ENCODE measurements at regions not wholly inside any gene's neighbourhood (a gene's known extent, or its start where the extent isn't known, plus 50 kb on each side); places are given as distances from the start of the nearest gene placed in this dataset.
"Not testable (repeated sequence)": the region's sequence is repeated elsewhere in the genome, so short reads cannot be mapped to it uniquely, and the experiment has no call there.

DNA sequence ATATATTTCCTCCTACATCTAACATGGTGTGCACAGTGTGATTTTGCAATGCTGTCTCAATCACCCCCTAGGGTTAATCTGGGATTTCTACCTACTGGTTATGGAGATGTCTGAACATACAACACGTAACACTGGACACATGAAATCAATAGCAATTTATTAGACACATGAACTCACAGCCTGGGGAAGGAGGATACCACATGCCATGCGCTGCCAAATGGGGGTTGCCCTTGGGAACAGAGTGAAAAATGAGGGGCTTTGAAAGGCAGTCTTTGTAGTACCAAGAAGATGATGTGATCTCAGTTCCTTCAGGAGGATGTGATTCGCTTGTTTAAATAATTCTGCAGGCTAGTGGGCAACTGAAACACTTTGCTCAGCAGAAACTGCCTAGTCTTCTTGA is 253.6 kb upstream of the LRRC4C start:
- Histone ChIP-seq H3K36me3 (no peaks in the 10 kb centered on the region), H3K4me3 (no peak overlapping the region), H3K27ac (no peak overlapping the region), H3K9me3 (no peaks in the 10 kb centered on the region), H3K4me1 (ENCODE audit: control insufficient read depth in 1 of 2, low read depth in 2 of 2) (no peaks in the 10 kb centered on the region), H3K27me3 (replicated peaks; ENCODE audit: insufficient read depth) (no peaks in the 10 kb centered on the region)
- TF ChIP-seq CTCF (IDR thresholded peaks at IDR 0.05), result no peak
- ATAC-seq (ENCODE audit: insufficient number of reproducible peaks, low FRiP score, low read depth) (no peak), DNase-seq (ENCODE audit: low spot score) (no peak)

- Histone ChIP-seq H3K9me3 (no peaks in the 10 kb centered on the region), H3K4me3 (no peak overlapping the region), H3K36me3 (no peaks in the 10 kb centered on the region), H3K27me3 (replicated peaks; ENCODE audit: insufficient read depth) (no peaks in the 10 kb centered on the region), H3K4me1 (ENCODE audit: control insufficient read depth in 1 of 2, low read depth in 2 of 2) (no peaks in the 10 kb centered on the region), H3K27ac (no peak overlapping the region)
- ATAC-seq (ENCODE audit: insufficient number of reproducible peaks, low FRiP score, low read depth), result no peak
- TF ChIP-seq CTCF (IDR thresholded peaks at IDR 0.05), result no peak
- no peak for DNase-seq (ENCODE audit: low spot score)
These were observed 254.6 kb upstream of the LRRC4C start for GRCh38 chr11:41714101-41714500.

- Histone ChIP-seq H3K4me3 (no peak overlapping the region), H3K4me1 (ENCODE audit: control insufficient read depth in 1 of 2, low read depth in 2 of 2) (no peaks in the 10 kb centered on the region), H3K36me3 (no peaks in the 10 kb centered on the region), H3K27me3 (replicated peaks; ENCODE audit: insufficient read depth) (no peaks in the 10 kb centered on the region), H3K9me3 (no peaks in the 10 kb centered on the region), H3K27ac (no peak overlapping the region)
- ATAC-seq (ENCODE audit: insufficient number of reproducible peaks, low FRiP score, low read depth), result no peak
- DNase-seq (ENCODE audit: low spot score), result no peak
- TF ChIP-seq CTCF (IDR thresholded peaks at IDR 0.05), result no peak
These were observed 257.4 kb upstream of the LRRC4C start for GRCh38 chr11:41716862-41717261.

GRCh38 chr11:41720761-41721160 is 261.3 kb upstream of the LRRC4C start:
- Histone ChIP-seq H3K36me3 (no peaks in the 10 kb centered on the region), H3K4me3 (no peak overlapping the region), H3K9me3 (no peaks in the 10 kb centered on the region), H3K27me3 (replicated peaks; ENCODE audit: insufficient read depth) (no peaks in the 10 kb centered on the region), H3K4me1 (ENCODE audit: control insufficient read depth in 1 of 2, low read depth in 2 of 2) (no peaks in the 10 kb centered on the region), H3K27ac (no peak overlapping the region)
- ATAC-seq (ENCODE audit: insufficient number of reproducible peaks, low FRiP score, low read depth) (no peak), DNase-seq (ENCODE audit: low spot score) (no peak)
- no peak for TF ChIP-seq CTCF (IDR thresholded peaks at IDR 0.05)

DNA sequence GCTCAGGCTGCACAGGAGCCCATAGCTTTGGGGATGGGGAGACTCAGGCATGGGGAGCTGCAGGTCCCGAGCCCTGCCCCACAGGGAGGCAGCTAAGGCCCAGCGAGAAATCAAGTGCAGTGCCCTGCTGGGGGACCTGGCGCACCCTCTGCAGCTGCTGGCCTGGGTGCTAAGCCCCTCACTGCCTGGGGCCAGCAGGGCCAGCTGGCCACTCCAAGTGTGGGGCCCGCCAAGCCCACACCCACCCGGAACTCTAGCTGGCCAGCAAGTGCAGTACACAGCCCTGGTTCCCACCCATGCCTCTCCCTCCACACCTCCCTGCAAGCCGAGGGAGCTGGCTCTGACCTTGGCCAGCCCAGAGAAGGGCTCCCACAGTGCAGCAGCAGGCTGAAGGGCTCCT is 268.7 kb upstream of the LRRC4C start:
- not testable (repeated sequence) for H3K27me3 ChIP-seq (replicated peaks; ENCODE audit: insufficient read depth); H3K27ac ChIP-seq; DNase-seq (ENCODE audit: low spot score); H3K4me3 ChIP-seq; H3K9me3 ChIP-seq; ATAC-seq (ENCODE audit: insufficient number of reproducible peaks, low FRiP score, low read depth); H3K36me3 ChIP-seq; H3K4me1 ChIP-seq (ENCODE audit: control insufficient read depth in 1 of 2, low read depth in 2 of 2)

DNA sequence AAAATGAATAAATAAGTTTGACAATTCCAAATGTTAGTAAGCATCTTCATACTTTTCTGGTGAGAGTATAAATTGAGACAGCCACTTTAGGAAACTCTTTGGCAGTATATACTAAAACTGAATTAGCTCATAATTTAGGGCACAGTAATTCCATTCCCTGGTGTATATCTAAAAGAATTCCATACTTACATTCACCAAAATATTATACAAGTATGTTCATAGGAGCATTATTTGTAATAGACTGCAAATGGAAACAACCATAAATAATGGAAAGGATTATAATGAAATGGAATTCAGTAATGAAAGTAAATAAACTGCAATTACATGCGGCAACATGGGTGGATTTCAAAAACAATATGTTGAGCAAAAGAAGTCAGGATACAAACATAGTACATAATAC is 315.8 kb upstream of the LRRC4C start:
- DNase-seq (ENCODE audit: low spot score), result no peak
- no peak for TF ChIP-seq CTCF (IDR thresholded peaks at IDR 0.05)
- ATAC-seq (ENCODE audit: insufficient number of reproducible peaks, low FRiP score, low read depth), result no peak
- Histone ChIP-seq H3K27me3 (replicated peaks; ENCODE audit: insufficient read depth) (no peaks in the 10 kb centered on the region), H3K4me1 (ENCODE audit: control insufficient read depth in 1 of 2, low read depth in 2 of 2) (no peaks in the 10 kb centered on the region), H3K4me3 (no peak overlapping the region), H3K9me3 (peaks cover 4% of the 10 kb centered on the region), H3K36me3 (no peaks in the 10 kb centered on the region), H3K27ac (no peak overlapping the region)
